Memory B cell (primary cell): ENCODE measurements at regions not wholly inside any gene's neighbourhood (a gene's known extent, or its start where the extent isn't known, plus 50 kb on each side); places are given as distances from the start of the nearest gene placed in this dataset.
"Not testable (repeated sequence)": the region's sequence is repeated elsewhere in the genome, so short reads cannot be mapped to it uniquely, and the experiment has no call there.

Experiments
- ATAC-seq: fragments of 150-1000 bp; cut with Tn5 transposase; 2 replicates; pipeline ENCODE4 v1.10.0; 2021; ENCODE audit warnings: low read depth, mild to moderate bottlenecking, moderate library complexity
- DNase-seq, 2 donors: peaks; one replicate each; pipeline ENCODE4 v3.0.0; 2022; ENCODE audit warnings: low spot score in 2 of 2
- H3K27ac Mint-ChIP-seq: one replicate; pipeline ENCODE4 v1.8.0; 2022; ENCODE audit warnings: mild to moderate bottlenecking, moderate library complexity, mixed read lengths
- H3K27me3 Mint-ChIP-seq: one replicate; pipeline ENCODE4 v1.8.0; 2022; ENCODE audit warnings: mixed read lengths
- H3K36me3 Mint-ChIP-seq: one replicate; pipeline ENCODE4 v1.8.0; 2022; ENCODE audit warnings: mild to moderate bottlenecking, mixed read lengths
- H3K4me1 Mint-ChIP-seq: one replicate; pipeline ENCODE4 v1.8.0; 2022; ENCODE audit warnings: mixed read lengths
- H3K4me3 Mint-ChIP-seq: one replicate; pipeline ENCODE4 v1.8.0; 2022; ENCODE audit warnings: mild to moderate bottlenecking, moderate library complexity, mixed read lengths
- H3K9me3 Mint-ChIP-seq: one replicate; pipeline ENCODE4 v1.8.0; 2022; ENCODE audit warnings: mixed read lengths

- ATAC-seq, result no peak
- Mint-ChIP-seq H3K9me3 (no peaks in the 10 kb centered on the region), H3K36me3 (no peaks in the 10 kb centered on the region), H3K4me3 (no peak overlapping the region), H3K4me1 (no peaks in the 10 kb centered on the region), H3K27ac (no peak overlapping the region), H3K27me3 (peaks cover 1% of the 10 kb centered on the region)
- DNase-seq, result no peak
Measured at GRCh38 chr1:78715181-78715661, 65.6 kb downstream of the IFI44 start.

GRCh38 chr1:78716186-78716585 lies 66.6 kb downstream of the IFI44 start:
- H3K27me3 Mint-ChIP-seq, result peaks cover 1% of the 10 kb centered on the region
- ATAC-seq, result no peak
- no peak overlapping the region for H3K27ac Mint-ChIP-seq
- H3K4me3 Mint-ChIP-seq, result no peak overlapping the region
- no peaks in the 10 kb centered on the region for H3K4me1 Mint-ChIP-seq
- H3K36me3 Mint-ChIP-seq, result no peaks in the 10 kb centered on the region
- no peaks in the 10 kb centered on the region for H3K9me3 Mint-ChIP-seq
- DNase-seq, result no peak

DNA sequence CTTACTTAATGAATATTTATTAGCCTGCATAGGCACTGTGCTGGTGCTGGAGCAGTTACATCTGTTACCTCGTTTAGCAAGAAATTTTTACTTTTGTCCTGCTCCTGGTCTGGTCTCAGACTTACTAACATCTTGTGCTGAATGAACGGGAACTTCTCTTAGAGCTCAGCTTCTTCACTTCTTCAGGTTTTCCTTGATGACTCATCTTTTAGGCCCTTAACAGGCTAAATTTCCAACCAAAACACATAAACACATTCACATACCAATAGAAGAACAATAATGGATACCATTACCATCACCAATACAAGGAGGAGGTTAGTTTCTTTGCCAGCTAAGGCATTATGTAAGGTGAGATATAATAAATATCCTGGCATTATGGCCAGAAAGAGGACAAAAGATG lies 68.9 kb downstream of the IFI44 start:
- peaks cover 3% of the 10 kb centered on the region for H3K27me3 Mint-ChIP-seq
- no peak for DNase-seq
- no peaks in the 10 kb centered on the region for H3K4me1 Mint-ChIP-seq

DNA sequence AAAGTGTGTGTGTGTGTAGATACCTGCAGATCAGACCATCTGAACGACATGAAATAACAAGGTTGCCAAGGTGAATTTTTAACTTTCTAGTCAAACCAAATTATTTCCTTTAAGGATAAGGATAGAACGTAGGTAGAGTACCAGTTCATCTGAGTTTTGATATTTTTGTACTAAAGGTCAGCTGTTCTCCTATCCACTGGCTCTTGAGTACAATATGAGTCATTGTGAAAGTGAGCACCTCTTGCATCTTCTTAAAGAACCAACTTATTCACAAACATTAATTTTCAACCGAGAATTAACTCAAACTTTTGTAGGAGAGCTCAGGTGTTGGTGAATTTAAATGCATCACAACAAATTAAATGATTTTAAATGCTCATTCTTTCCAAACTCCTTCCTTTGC lies 71.5 kb downstream of the IFI44 start:
- no peaks in the 10 kb centered on the region for H3K9me3 Mint-ChIP-seq
- H3K27me3 Mint-ChIP-seq, result peaks cover 3% of the 10 kb centered on the region
- H3K4me3 Mint-ChIP-seq, result no peak overlapping the region
- DNase-seq (no peak), ATAC-seq (no peak)
- H3K36me3 Mint-ChIP-seq, result no peaks in the 10 kb centered on the region
- no peak overlapping the region for H3K27ac Mint-ChIP-seq
- H3K4me1 Mint-ChIP-seq, result no peaks in the 10 kb centered on the region

More for the DNA sequence above, 68.9 kb downstream of the IFI44 start:
- Mint-ChIP-seq H3K4me3 (no peak overlapping the region), H3K27ac (no peak overlapping the region), H3K9me3 (no peaks in the 10 kb centered on the region), H3K36me3 (no peaks in the 10 kb centered on the region)
- ATAC-seq, result no peak

DNA sequence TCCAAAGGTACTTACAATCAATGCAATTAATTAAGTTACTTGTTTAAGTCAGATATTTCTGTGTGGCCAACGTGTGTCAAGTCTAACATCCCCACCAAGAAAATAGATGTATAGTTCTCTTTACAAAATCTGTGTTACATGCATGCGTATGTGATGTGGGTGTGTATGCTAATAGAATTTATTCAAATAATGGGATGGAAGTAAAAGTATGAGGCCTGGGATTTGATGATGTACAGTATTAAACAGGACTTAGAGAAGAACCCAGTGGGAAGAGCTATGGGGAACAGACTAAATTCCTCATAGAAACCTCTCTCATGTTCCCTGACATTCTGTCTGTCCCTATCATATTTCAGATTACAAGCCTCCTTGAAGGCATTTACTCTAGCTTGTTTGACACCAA lies 72.5 kb downstream of the IFI44 start:
- Mint-ChIP-seq H3K4me1 (no peaks in the 10 kb centered on the region), H3K36me3 (no peaks in the 10 kb centered on the region), H3K27me3 (peaks cover 3% of the 10 kb centered on the region), H3K4me3 (no peak overlapping the region), H3K27ac (no peak overlapping the region), H3K9me3 (no peaks in the 10 kb centered on the region)
- DNase-seq (no peak), ATAC-seq (no peak)

- ATAC-seq (no peak), DNase-seq (no peak)
- Mint-ChIP-seq H3K4me3 (no peak overlapping the region), H3K9me3 (no peaks in the 10 kb centered on the region), H3K27ac (no peak overlapping the region), H3K4me1 (no peaks in the 10 kb centered on the region), H3K27me3 (peaks cover 3% of the 10 kb centered on the region), H3K36me3 (no peaks in the 10 kb centered on the region)
Measured at GRCh38 chr1:78722521-78722920, 72.9 kb downstream of the IFI44 start.

- Mint-ChIP-seq H3K36me3 (no peaks in the 10 kb centered on the region), H3K27me3 (peaks cover 3% of the 10 kb centered on the region), H3K9me3 (no peaks in the 10 kb centered on the region), H3K4me3 (no peak overlapping the region), H3K4me1 (no peaks in the 10 kb centered on the region), H3K27ac (no peak overlapping the region)
- DNase-seq, result no peak
- ATAC-seq, result no peak
Measured at GRCh38 chr1:78722947-78723346, 73.3 kb downstream of the IFI44 start.

GRCh38 chr1:78726686-78727085 lies 77.1 kb downstream of the IFI44 start:
- H3K9me3 Mint-ChIP-seq, result no peaks in the 10 kb centered on the region
- no peaks in the 10 kb centered on the region for H3K36me3 Mint-ChIP-seq
- H3K4me1 Mint-ChIP-seq, result no peaks in the 10 kb centered on the region
- DNase-seq (no peak), ATAC-seq (no peak)
- H3K4me3 Mint-ChIP-seq, result no peak overlapping the region
- peaks cover 3% of the 10 kb centered on the region for H3K27me3 Mint-ChIP-seq
- H3K27ac Mint-ChIP-seq, result no peak overlapping the region

GRCh38 chr1:78728359-78728758 lies 78.7 kb downstream of the IFI44 start:
- H3K4me1 Mint-ChIP-seq, result no peaks in the 10 kb centered on the region
- no peaks in the 10 kb centered on the region for H3K9me3 Mint-ChIP-seq
- H3K36me3 Mint-ChIP-seq, result no peaks in the 10 kb centered on the region
- no peak for DNase-seq
- peaks cover 1% of the 10 kb centered on the region for H3K27me3 Mint-ChIP-seq
- no peak for ATAC-seq
- H3K4me3 Mint-ChIP-seq, result no peak overlapping the region
- no peak overlapping the region for H3K27ac Mint-ChIP-seq

DNA sequence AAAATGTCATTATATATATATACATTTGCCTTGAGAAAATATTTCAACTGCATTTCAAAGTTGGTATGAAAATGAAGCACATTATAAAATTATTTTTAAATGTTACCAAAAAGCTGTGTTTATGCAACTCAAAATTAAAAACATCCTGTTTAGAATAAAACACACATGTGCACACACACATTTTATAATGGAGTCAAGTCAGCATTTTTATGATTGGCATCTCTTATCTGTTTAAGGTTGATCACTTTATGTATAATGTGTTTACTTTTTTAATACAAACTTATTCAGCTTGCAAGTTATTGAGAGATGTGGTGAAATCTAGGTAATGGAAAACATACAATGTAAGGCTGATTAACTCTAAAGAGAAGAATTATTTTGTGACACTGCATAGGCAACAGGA lies 80.4 kb downstream of the IFI44 start:
- peaks cover 1% of the 10 kb centered on the region for H3K27me3 Mint-ChIP-seq
- no peaks in the 10 kb centered on the region for H3K36me3 Mint-ChIP-seq
- DNase-seq, result no peak
- no peaks in the 10 kb centered on the region for H3K9me3 Mint-ChIP-seq
- no peak overlapping the region for H3K27ac Mint-ChIP-seq
- H3K4me3 Mint-ChIP-seq, result no peak overlapping the region
- no peaks in the 10 kb centered on the region for H3K4me1 Mint-ChIP-seq
- no peak for ATAC-seq

DNA sequence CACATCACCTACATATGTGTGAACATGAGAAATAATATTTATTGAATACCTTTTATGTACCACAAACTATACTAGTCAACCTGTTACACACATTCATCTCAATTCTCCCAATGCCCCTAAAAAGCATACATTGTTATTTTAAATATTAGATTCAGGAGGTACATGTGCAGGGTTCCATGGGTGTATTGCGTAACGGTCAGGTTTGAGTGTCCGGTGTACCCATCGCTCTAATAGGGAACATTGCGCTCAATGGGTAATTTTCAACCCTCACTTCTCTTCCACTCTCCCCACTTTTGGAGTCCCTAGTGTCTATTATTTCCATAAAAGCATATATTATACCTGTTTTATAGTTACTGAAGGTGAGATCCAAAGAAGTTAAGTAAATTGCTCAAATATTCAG lies 82.0 kb downstream of the IFI44 start:
- Mint-ChIP-seq H3K4me1 (no peaks in the 10 kb centered on the region), H3K4me3 (no peak overlapping the region), H3K27me3 (peaks cover 1% of the 10 kb centered on the region), H3K36me3 (no peaks in the 10 kb centered on the region), H3K27ac (no peak overlapping the region), H3K9me3 (no peaks in the 10 kb centered on the region)
- DNase-seq (no peak), ATAC-seq (no peak)

- H3K9me3 Mint-ChIP-seq, result peaks cover 5% of the 10 kb centered on the region
- no peak overlapping the region for H3K27ac Mint-ChIP-seq
- no peaks in the 10 kb centered on the region for H3K4me1 Mint-ChIP-seq
- H3K4me3 Mint-ChIP-seq, result no peak overlapping the region
- H3K27me3 Mint-ChIP-seq, result no peaks in the 10 kb centered on the region
- DNase-seq (no peak), ATAC-seq (no peak)
- no peaks in the 10 kb centered on the region for H3K36me3 Mint-ChIP-seq
Measured at GRCh38 chr1:78737241-78737640, 87.6 kb downstream of the IFI44 start.

DNA sequence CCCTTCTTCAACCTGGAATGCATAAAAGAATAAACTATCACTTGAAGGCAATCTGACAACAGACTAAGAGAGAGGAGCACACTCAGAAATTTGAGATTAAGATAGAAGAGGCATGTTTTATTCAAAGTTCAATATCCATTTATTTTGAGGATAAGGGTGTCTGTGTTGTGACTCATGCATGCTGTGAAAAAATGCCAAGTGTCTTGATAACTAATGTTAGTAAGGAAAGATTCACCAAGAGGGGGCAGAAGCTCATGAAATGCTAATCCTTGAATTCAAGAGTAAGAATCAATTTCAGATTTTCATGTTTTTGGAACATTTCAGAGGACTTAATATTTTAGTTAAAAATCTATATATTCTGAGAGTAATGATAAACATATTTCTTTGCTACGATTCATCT lies 94.0 kb downstream of the IFI44 start:
- no peak for ATAC-seq
- H3K27me3 Mint-ChIP-seq, result no peaks in the 10 kb centered on the region
- peaks cover 3% of the 10 kb centered on the region for H3K9me3 Mint-ChIP-seq
- DNase-seq, result no peak
- no peak overlapping the region for H3K27ac Mint-ChIP-seq
- no peak overlapping the region for H3K4me3 Mint-ChIP-seq
- no peaks in the 10 kb centered on the region for H3K4me1 Mint-ChIP-seq
- H3K36me3 Mint-ChIP-seq, result no peaks in the 10 kb centered on the region

DNA sequence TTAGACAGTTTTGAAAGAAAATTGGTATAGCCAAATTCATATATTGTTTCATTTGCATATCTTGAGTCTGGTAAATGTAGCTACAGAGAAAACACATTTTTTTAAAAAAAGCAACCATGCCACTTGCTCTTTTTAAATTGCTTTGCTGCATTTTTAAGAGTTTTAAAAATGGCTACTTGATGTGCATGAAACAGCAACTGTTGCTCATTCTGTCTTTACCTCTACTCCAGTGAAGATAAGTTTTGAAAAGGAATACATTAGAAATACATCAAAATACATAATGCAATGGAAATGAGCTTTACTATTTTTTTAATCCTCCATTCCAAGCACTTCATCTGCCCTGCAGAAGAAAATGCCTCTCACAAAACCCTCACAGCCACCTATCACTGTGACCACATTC lies 95.5 kb downstream of the IFI44 start:
- H3K36me3 Mint-ChIP-seq, result no peaks in the 10 kb centered on the region
- ATAC-seq (no peak), DNase-seq (no peak)
- no peaks in the 10 kb centered on the region for H3K4me1 Mint-ChIP-seq
- no peaks in the 10 kb centered on the region for H3K27me3 Mint-ChIP-seq
- H3K9me3 Mint-ChIP-seq, result peaks cover 2% of the 10 kb centered on the region
- H3K4me3 Mint-ChIP-seq, result no peak overlapping the region
- H3K27ac Mint-ChIP-seq, result no peak overlapping the region

- ATAC-seq, result not testable (repeated sequence)
Measured at GRCh38 chr1:78753679-78754078, 104.0 kb downstream of the IFI44 start.

More at GRCh38 chr1:78753679-78754078, 104.0 kb downstream of the IFI44 start:
- H3K4me1 Mint-ChIP-seq, DNase-seq, H3K36me3 Mint-ChIP-seq, H3K9me3 Mint-ChIP-seq, H3K27me3 Mint-ChIP-seq, H3K4me3 Mint-ChIP-seq, H3K27ac Mint-ChIP-seq: not testable (repeated sequence)
